ENCODE measurements at regions not wholly inside any gene's neighbourhood (a gene's known extent, or its start where the extent isn't known, plus 50 kb on each side); places are given as distances from the start of the nearest gene placed in this dataset.

- TF ChIP-seq TAF1 (IDR thresholded peaks at IDR 0.05; ENCODE audit: borderline replicate concordance, low read depth, low read length) (no peak), SREBF2 (IDR thresholded peaks at IDR 0.05; ENCODE audit: low read length) (no peak), CTCF (IDR thresholded peaks at IDR 0.05 in 2 of 3, conservative IDR thresholded peaks at IDR 0.05 in 1 of 3; ENCODE audit: control insufficient read depth in 2 of 3, extremely low read depth in 1 of 3, insufficient read depth in 1 of 3, low read depth in 3 of 3, low read length in 3 of 3) (no peak), JUNB (IDR thresholded peaks at IDR 0.05) (no peak)
Measured at GRCh38 chr18:51721388-51721787, 523.9 kb upstream of the MEX3C start.

Measured in GM12878 (cell line).